ENCODE measurements at regions not wholly inside any gene's neighbourhood (a gene's known extent, or its start where the extent isn't known, plus 50 kb on each side); places are given as distances from the start of the nearest gene placed in this dataset.
"Not testable (repeated sequence)": the region's sequence is repeated elsewhere in the genome, so short reads cannot be mapped to it uniquely, and the experiment has no call there.

DNA sequence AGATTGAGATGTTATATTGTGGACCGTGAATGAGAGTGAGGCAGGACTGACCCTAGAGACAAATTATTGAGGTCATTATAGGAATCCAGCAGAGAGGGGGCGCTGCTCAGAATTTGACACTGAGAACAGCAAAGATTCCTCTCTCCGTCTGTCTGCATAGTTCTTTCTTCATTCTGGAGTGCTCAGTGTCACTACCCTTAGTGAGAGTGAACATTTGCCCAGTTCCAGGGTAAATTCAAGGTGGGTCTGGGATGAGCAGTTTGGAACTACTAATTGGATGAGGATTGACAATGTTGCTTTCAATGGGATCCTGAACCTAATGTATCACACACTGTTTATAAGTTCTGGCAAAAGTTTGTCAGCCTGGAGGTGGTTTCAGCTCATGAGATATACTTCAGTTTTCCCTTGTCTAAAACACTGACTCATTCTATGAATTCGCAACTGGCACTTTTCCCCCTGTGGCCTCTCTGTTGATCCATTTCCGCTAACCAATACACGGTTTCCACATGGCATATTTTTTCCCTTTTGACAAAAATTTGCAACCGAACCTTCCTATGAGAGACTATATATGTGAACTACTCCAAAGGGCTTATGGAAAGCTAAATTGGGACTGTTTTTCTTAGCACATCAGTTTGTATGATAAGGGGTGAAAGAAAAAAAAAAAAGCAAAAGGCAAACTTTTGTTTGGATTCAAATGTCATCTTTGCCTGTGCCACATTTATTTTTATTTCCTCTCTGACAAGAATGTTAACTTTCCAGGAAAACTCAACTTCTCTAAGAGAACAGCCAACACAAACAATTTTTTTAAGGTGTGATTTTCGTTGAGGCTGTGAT is 1240.7 kb upstream of the WWC1 start:
- DNase-seq, result no peak

DNA sequence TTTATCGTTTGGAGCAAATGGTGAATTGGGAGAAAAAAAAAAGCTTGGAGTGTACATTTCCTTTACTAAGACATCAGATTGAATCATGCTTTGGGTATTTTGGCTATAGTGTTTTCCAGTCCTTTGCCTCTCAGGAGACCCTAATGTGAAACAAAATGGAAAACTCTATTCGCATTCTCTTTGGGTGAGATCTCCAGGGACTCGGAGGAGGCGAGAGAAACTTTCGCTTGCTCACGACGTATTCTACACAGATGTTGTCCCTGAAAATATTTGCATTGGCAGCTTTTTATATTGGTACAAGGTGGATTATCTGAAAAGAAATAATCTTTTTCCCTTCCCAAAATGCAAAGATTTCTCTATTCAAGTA is 1240.1 kb upstream of the WWC1 start:
- no peak for DNase-seq

DNA sequence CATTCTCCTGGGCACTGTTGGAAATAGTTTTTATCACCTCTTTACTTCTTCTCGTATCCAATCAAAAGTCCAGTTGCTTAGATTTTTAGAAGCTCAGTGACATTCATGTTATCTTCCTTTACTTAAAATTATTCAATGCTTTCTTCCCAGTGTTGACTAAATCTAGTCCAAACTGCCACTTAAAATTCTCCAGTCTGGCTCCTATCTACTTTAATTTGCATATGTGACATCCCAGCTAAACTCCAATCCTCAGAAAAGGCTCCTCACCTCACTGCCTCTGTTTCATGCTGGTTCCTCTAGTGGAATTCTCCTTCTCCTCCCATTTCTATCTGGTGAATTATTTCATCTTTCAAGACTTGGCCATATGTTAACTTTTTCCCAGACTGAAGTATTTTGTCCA is 1238.7 kb upstream of the WWC1 start:
- DNase-seq, result no peak

DNA sequence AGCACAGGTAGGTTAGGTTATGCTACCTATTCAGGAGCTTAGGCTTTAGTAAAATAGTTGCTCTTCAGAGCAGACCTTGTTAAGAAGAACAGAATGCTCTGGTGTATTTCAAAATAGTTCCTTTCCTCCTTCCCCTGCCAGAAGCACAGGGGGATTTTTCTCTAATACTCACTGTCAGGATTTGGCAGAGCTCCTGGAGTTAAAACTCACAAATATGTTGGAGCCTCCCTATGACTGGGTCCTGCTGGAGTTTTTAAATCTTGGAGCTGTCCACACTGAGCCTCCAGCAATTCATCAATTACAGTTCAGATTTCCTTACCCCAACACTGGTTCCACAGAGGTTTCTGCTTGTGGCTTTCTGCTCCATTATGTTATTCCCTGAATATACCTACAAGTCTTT is 1233.8 kb upstream of the WWC1 start:
- DNase-seq, result no peak

DNA sequence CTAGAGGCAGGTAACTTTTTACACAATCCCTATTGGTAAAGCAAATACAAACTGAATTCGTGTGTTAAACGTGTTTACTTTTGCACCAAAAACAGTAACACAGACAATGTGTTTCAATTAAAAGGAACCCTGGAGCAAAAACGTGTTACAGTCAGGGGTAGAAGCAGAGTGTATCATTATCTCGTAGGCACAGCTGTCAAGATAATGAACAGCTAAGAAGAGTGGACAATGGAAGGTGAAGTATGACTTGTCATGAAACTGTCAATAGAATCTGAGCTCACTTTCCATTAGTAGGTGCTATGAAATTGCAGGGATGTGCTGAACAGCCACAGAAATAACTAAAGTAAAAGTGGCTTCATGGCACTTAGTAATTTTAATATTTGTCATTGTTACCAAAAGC is 1229.8 kb upstream of the WWC1 start:
- DNase-seq, result no peak

DNA sequence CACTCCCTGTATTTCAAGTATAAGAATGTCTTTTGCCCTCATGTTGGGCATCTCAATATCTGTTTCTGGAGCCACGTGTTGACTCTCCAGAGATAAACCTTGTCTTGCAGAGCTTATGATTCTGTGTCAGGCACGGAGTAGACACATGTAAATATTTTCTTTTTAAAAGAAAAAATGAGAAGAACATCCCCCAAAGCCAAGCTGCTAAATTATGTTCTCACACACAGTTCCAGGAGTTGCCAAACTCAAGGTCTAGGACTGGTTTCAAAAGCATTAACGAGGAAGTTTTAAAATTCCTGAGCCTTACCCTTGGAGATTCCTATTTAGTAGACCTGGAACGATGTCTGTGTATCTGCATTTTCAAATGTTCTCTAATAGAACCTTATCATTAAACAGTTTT is 1228.3 kb upstream of the WWC1 start:
- DNase-seq, result no peak

DNA sequence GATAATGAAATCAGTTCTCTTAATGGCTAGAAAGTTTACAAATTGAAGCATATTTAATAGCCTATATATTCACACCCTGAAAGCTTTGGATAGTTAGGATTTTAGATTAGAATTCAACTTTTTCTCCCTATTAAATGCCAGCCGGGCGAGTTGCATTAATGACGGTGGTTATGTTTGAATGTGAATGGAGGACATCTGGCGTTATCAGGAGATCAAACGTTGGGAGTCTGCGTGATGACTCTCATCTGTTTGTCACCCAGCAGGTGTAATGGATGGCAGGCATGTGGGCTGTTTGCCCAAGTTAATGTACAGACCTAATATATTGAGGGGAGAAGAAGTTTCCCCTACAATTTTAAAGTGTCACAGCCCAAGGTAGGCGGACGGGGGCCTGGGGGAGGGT is 1227.7 kb upstream of the WWC1 start:
- no peak for DNase-seq

DNA sequence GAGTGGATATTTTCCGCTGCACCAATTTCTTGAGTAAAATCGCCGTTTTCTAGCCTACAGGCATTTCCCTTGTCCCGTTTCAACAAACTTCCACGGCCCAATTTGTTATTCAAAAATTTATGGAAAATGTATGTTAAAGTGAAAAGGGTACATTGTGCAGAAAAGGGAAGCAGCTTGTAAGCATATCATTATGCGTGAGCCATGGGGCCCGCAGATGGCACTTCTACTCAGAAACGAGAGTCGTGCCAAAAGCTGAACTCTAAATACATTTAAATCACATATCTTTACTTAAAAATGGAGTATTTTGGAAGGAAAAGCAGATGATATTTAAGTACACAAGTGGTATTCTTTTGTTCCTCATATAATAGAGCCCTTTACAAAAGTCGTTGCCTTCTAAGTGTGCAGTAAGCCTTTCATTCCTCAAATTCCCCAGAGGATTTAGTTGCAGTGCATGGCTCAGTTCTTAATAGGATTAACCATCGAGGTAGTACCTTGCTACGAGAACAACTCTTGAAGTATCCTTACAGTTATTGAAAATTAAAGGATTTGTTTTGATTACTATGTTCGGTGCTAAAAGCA is 1227.2 kb upstream of the WWC1 start:
- no peak for DNase-seq

DNA sequence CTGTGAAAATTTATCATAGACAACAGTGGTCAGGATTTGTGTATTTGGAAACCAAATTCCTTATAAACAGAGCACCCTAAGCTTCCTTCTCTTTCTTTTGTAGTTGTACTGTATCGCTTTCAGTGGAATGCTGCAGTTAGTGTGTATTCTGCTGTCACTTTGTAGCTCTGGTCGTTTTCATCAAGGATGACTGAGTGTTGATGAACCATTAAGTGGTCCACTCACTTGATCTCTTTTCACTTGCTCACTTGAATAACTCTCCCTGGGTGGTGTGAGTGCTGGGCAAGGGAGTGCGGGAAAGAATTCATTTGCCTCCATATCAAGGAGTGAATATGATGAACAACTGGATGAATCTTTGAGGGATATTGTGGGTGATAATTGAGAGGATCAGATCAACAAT is 1225.7 kb upstream of the WWC1 start:
- no peak for DNase-seq

DNA sequence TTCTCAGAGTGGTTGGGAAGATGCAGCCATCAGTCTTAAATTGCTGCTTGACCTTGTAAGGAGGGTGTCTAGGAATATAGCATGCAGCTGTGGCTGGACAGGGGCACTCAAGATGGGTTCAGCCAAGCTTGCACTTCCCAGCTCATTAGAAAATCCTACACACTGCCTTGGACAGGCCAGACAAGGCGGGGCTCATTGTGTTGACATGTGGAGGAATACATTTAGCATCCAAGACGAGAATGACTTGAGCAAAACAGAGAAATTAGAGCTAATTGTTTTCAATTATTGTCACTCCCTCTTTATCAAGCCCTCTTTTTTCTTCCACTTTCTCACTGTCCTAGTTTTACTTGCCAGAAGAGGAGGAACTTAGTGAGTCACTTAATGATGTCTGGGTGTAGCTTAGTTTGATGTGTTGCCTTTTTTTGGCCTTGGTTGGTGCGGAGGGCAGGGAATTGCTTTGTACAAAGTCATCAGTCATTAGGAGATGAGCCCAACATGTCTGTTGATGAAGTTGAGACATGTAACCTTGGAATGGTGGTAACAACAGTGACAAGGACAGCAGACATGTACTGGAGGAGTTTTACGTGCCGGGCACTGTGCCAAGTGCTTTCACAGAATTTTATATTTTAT is 1219.3 kb upstream of the WWC1 start:
- DNase-seq, result no peak

DNA sequence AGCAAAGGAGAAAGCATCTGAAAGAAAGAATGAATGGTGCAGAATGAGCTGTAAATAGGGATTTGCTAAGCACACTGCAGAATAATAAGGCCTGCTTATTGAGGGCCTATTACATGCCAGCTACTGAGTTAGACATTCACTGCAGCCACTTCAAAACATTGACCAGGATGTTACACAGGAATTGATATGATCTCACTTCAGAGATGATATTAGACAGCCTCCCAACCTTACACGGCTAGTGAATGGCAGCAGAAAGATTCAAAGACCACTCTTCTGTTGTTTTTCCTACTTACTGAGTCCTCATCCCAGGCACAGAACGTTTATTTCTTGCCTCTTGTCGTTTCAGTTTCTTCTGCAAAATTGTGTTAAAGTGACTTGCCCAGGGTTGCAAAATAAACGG is 1209.9 kb upstream of the WWC1 start:
- no peak for DNase-seq

DNA sequence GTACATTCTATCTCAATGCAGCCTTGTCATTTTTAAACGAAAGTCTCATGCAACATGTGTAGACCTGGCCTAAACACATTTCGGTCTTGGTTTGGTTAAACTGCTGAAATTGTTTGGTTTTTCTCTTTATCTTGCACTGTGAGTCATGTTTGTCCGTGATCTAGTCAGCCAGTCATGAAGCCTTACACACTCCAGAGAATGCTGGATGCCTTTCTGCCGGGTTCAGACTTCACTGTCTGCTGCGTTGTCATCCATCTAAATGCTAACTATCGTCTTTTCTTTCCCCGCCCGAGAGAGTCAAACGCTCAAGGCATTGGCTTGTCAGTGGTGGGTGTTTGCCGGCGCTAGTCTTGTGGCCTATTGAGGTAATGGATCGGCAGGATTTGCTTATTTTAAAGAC is 1194.6 kb upstream of the WWC1 start:
- DNase-seq, result no peak

DNA sequence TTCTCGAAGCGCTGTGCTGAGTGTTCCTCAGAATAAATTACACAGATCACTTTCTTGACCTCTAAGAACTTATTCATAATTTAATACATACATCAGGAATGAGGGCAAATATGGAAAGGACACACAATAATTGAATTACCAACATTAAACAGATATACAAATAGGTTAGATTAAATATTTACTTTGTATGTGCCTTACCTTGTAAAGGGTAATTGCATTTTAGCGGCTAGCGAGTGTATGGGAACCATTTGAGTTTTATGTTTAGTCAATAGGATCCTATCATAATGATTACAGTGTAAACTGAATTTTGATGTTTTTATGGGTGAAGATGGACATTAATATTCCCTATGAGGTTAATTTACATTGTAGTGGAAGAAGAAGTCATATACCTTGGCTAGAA is 1187.1 kb upstream of the WWC1 start:
- no peak for DNase-seq

DNA sequence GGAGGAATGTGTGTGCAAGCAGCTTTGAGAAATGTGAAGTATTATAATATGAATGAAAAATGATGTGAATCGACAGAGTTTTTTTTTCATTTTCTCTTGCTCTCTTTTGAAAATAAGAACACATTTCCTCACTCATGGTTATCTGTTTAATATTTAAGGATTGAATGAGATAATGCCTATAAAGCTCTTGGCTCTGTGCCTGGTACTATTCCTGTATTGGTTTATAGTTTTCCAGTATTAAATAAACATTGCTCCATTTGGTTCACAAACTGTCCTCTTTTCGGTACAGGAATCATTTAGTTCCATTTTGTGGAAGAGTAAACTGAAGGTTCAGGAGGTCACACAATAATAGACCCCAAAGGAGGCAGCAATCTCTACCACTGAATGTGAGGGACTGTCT is 1185.5 kb upstream of the WWC1 start:
- no peak for DNase-seq

DNA sequence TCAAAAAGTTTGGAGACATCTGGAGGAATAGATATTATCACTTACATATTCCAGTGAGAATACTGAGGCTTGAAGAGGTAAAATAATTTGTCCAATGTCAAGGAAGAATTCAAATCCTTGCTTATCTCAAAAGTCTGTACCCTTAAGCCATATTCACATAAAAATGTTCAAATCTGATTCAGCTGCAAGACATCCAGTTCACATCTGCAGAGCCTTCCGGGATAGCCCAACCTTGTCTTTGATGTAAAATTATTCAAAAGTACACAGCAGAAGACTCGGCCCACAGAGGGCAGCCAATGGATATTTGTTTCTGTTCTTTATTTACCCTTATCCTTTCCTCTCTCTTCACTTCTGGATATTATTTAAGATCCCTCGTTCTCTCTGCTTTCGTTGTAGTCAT is 1183.8 kb upstream of the WWC1 start:
- DNase-seq, result no peak

DNA sequence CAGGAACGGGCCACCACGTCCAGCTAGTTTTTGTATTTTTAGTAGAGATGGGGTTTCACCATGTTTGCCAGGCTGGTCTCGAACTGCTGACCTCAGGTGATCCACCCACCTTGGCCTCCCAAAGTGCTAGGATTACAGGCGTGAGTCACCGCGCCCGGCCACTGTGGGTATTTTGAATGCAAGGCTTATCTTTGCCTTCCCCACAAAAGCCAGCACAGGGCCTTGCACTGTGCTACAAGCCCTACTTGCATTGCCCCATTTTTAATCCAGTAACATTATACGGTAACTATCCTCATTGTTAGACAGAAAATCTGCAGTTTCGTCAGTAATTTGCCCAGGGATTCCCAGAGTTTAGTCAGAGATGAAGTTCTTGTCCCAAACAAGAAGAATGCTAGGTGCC is 1183.2 kb upstream of the WWC1 start:
- DNase-seq, result not testable (repeated sequence)

DNA sequence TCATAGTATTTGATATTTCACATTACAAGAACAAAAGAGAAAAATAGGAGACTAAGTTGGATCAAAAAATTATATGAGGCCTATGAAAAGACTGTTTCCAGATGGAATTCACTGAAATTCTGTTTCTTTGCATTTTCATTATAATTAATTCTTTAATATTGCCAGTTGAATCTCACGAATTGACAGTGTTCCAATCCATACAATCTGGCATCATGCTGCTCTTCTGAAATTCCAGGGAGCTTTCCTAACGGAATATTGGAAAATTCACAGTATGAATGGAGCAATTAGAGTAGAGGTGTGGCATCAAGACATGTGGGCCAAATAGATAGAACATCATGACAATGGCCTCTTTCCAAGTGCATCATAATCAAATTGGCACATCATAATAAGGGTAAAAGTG is 1178.9 kb upstream of the WWC1 start:
- no peak for DNase-seq

DNA sequence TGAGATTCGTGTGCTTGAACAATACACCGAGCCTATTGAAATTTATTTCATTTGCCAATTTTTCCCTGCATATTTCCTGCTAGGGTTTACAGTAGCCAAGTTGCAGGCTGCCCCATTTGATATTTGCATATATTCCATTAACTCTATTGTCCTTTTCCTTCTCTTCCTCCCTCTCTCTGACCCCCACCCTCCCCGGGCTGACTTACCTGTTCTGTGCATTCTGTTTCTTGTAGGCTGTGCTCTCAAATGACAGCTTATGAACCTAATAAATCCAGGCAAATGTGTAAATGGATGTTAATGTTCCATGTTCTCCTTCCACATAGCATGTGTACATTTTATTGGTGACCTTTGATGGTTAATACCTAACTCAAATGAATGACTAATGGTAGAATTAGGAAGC is 1169.2 kb upstream of the WWC1 start:
- DNase-seq, result no peak

DNA sequence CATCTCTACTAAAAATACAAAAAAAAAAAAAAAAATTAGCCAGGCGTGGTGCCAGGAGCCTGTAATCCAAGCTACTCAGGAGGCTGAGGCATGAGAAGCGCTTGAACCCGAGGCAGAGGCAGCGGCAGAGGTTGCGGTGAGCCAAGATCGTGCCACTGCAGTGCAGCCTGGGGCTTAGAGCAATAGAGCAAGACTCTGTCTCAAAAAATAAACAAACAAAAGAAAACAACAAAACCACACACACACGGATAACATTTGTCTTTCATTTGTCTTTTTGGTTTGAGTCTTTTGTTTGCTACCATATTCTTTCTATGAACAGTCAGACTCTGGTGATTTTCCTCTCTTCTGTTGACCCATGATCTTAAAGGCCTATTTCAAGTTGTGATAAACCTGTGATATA is 1168.3 kb upstream of the WWC1 start:
- no peak for DNase-seq

DNA sequence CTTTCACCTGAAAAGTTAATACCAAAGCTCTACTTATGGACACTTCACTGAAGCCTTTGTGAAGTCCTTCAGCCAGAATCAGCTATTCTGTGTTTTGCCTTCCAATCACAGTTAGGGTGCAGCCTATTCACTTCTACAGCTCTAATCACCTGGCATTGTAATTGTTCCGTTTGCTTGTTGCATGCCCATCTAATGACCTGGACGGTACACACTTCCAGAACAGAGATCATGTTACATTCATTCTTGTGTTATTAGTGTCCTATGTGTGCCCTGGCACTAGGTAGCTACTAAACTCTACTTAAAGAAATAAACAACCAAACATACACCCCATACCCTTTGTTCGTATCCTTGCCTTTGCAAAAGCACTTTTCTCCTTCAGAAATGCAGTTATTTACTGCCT is 1162.9 kb upstream of the WWC1 start:
- no peak for DNase-seq

DNA sequence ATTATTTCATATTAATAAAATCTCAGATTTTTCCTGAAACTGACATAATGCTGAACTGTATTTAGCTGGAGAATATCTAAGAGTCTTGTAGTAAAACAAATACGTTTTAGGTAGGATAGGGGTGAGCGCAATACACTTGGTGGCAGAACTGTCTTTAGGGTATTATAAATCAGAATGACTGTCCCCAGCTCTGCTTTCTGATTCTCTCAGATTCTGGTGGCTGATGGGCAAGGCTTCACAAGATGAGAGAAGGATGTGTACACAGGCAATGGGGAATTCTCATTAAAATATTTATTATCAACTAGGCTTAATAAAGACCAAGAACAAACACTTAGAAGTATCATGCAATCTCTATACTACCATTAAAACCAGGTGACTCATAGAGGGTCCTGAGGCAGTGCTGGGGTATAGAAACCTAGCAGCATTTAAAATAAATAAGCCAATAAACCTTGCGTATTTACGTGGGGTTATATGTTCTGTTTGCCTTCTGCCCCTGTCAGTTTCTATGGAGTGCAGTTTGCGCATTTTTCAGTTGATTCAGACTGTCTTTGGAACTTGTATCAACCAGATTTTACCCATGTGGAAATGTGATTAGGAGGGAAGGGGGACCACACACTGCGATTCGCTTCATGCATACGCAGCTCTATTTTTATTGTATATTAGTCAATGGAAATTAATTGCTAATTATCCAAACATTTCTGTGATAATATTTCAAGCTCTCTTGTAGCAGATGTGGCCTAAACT is 1150.7 kb upstream of the WWC1 start:
- no peak for DNase-seq

DNA sequence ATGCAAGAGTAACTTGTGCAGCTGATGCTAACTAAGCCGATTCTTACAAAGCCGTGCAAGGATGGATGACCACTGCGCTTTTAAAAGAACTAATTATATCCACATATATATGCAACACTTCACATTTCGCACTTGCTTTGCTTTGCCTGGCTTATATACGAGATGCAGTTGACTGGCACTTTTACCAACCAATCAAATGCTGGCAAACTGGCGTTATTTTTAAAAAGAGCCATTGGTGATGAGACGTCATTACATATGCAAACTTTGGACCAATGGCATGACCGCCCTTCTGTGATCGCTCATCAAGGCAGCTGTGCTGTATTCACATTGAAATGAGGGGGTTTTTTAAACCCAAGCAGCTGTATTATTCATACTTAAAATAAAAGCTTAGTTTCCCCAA is 1147.7 kb upstream of the WWC1 start:
- DNase-seq, result no peak

DNA sequence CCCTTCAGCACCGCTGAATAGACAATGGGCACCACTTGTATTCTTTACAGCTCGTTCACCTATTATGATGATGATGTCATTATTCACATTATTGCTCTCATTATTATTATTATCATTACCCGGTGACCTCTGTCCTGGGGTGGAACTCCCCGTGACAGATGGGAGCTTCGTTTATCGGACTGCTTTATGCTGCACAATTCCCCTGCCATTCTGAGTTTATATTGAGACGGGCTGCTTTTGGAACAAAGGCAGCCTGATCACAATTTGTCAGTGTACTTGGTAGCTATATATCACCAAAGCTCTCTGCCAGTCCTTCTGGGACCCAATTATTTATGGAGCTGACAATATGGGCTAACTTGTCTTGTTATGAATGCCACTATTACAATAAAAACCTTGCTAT is 1145.6 kb upstream of the WWC1 start:
- no peak for DNase-seq

DNA sequence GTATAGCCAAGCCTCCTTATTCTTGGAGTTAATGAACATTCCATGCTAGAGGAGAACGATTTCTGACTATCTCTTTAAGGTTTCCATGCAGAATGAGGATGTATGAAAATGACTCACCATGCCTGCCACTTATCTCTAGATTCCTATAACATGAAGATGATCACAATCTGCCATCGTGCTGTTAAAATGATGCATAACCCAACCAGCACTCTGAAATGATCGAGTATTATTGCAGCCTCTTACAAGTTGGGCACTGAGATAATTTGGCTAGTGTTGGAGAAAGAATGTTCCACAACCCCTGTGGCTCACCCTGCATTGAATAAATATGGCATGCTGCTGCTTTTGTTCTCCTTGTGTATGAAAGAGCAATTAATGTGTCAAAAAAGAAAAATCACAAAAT is 1143.6 kb upstream of the WWC1 start:
- DNase-seq, result no peak
